OCI-LY3 (cell line): ENCODE measurements at regions not wholly inside any gene's neighbourhood (a gene's known extent, or its start where the extent isn't known, plus 50 kb on each side); places are given as distances from the start of the nearest gene placed in this dataset.

Experiments
- CTCF ChIP-seq: fragments of 200-600, 300-600 bp; sonication (generic); IDR thresholded peaks from 2 replicates; pipeline ENCODE4 v1.5.1; 2014; ENCODE audit warnings: antibody characterized with exemption, low read length, low read depth
- EZH2phosphoT487 ChIP-seq: fragments of 200-600 bp; shearing (Covaris generic); IDR thresholded peaks from 2 replicates; pipeline ENCODE4 v1.6.1; 2018; ENCODE audit warnings: antibody characterized with exemption, mixed run types, low read depth

GRCh38 chr10:6702030-6702429 lies 122.0 kb upstream of the PRKCQ start:
- TF ChIP-seq CTCF (no peak), EZH2phosphoT487 (no peak)
